ENCODE measurements at regions not wholly inside any gene's neighbourhood (a gene's known extent, or its start where the extent isn't known, plus 50 kb on each side); places are given as distances from the start of the nearest gene placed in this dataset.

DNA sequence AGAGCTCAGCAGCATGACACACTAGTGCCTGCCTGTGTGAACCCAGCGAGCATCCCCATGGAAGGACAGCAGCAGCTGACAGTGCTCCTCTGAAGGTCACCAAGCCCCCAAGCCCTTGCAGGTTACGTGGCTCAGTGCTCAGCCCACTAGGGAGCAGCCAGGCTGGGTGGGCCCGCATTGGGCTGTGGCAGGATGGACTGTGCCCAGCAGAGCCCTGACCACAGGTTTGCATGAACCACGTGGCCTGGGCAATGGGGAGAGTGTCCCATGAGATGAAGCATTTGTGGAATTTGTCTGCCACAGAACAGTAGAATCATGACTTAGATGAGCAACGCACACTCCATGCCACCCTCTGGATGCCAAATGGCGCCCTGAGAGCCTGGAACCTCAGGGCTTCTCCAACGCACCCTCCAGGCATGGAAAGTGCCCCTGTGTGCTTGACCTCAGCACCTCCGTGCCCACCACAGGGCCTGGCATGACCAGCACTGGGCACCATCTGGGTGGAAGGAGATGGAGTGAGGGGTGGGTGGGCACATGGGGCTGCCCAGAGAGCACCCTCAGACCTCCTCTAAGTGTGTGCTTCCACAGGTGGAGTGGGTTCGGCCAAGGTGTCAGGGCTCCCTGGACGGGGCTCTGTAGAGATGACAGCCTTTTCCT lies 216.1 kb upstream of the RAB6C start:
- H3K4me3 ChIP-seq (ENCODE audit: low read depth, low read length), result no peak overlapping the region
- TF ChIP-seq, protein P1, sequence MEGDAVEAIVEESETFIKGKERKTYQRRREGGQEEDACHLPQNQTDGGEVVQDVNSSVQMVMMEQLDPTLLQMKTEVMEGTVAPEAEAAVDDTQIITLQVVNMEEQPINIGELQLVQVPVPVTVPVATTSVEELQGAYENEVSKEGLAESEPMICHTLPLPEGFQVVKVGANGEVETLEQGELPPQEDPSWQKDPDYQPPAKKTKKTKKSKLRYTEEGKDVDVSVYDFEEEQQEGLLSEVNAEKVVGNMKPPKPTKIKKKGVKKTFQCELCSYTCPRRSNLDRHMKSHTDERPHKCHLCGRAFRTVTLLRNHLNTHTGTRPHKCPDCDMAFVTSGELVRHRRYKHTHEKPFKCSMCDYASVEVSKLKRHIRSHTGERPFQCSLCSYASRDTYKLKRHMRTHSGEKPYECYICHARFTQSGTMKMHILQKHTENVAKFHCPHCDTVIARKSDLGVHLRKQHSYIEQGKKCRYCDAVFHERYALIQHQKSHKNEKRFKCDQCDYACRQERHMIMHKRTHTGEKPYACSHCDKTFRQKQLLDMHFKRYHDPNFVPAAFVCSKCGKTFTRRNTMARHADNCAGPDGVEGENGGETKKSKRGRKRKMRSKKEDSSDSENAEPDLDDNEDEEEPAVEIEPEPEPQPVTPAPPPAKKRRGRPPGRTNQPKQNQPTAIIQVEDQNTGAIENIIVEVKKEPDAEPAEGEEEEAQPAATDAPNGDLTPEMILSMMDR (conservative IDR thresholded peaks at IDR 0.05; ENCODE audit: low read depth, low read length), result no peak
- no peak for DNase-seq (ENCODE audit: low read depth)

DNA sequence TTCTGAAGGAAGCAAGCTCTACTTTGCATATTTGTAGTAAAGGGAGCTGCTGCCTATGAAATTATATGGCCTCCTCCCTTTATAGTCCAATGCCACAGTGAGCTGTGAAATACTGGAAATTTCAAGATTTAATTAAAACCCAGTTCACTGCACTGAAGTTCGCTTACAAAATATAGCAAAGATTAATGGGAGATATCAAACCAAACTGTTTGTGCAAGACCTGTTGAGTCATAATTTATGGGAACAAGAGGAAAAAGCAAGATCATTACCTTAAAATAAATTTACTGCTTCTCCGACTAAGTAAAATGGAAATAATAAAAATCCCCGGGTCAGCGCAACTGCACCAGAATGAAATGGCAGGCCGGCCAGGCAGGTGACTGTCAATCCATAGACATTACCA lies 215.5 kb upstream of the RAB6C start:
- DNase-seq (ENCODE audit: low read depth), result no peak
- TF ChIP-seq, protein P1 (conservative IDR thresholded peaks at IDR 0.05; ENCODE audit: low read depth, low read length), result no peak
- H3K4me3 ChIP-seq (ENCODE audit: low read depth, low read length), result no peak overlapping the region

DNA sequence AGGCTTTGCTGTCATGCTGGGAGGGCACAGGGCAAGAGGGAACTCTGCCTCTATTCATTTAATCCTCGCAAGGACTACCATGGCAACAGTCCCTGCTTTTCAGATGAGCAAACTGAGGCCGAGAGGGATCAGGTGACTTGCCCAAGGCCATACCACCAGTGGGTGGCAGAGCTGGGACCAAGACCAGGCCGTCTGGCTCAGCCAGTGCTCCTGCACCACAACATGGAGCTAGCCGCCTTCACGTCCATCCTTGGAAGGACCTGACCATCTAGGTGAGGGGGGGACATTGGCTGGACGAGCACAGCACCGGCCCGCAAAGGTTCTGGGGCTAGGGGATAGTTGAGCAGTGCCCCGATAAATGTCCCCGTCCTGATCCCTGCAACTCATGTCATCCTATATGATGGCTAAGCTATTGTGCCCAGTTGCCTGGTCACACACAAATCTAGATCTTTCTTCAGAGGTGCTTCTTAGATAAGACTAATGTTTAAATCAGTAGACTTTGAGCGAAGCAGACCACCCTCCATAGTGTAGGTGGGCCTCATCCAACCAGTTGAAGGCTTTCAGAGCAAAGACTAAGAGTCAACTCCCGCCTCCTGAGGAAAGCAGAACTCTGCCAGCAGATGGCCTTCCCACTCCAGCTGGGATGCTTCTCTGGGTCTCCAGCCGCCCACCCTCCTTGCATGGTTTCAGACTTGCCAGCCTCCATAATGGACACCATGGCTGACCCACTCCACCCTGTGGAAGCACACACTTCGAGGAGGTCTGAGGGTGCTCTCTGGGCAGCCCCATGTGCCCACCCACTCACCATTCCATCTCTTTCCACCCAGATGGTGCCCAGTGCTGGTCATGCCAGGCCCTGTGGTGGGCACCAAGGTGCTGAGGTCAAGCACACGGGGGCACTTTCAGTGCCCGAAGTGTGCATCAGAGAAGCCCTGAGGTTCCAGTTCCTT lies 214.8 kb upstream of the RAB6C start:
- TF ChIP-seq, protein P1 (conservative IDR thresholded peaks at IDR 0.05; ENCODE audit: low read depth, low read length), result no peak
- DNase-seq (ENCODE audit: low read depth), result no peak
- no peak overlapping the region for H3K4me3 ChIP-seq (ENCODE audit: low read depth, low read length)

DNA sequence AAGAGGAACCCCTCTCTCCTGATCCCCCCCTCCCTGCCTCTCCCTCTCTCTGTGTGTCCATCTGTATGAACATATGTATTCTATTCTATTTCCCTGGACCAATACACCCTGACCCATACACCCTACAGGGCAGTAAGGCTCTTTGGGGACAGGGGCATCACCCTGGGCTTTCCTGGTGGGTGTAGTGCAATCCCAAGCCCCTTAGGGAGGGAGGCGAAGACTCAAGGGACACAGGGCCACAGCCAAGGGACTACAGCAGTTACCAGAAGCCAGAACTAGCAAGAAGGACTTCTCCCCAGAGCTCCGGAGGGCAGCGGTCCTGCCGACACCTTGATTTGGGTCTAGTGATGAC lies 214.2 kb upstream of the RAB6C start:
- no peak for DNase-seq (ENCODE audit: low read depth)
- TF ChIP-seq, protein P1 (conservative IDR thresholded peaks at IDR 0.05; ENCODE audit: low read depth, low read length), result no peak
- H3K4me3 ChIP-seq (ENCODE audit: low read depth, low read length), result no peak overlapping the region

DNA sequence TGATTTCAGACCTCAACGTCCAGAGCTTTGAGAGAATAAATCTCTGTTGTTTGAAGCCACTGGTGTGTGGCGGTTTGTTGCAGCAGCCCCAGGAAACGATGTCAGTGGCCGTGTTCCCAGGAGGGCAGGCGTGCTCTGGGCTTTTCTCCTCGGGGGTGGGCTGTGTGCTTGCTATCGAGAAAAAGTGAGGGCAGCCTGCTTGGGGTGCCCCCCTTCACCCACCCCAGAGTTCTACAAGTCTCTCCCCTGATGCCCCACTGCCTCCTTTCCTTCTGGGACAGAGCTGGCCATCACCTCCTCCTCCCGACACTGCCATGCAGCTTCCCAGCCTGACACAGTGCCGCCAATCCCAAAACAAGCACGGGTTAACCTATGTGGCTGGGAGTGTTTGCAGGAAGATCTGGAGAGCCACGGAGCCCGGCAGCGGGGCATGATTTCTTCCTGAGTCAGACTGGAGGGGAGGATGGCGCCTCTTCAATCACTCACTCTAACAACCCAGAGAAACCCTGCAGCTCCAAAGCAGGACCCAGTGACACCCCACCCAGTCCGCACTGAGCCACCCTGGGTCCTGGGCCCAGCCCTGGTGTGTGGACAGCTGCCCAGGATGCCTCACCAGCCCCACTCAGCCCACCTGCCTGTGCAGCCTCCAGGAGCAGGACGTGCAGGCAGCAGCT lies 213.7 kb upstream of the RAB6C start:
- TF ChIP-seq, protein P1 (conservative IDR thresholded peaks at IDR 0.05; ENCODE audit: low read depth, low read length), result no peak
- no peak overlapping the region for H3K4me3 ChIP-seq (ENCODE audit: low read depth, low read length)
- no peak for DNase-seq (ENCODE audit: low read depth)

DNA sequence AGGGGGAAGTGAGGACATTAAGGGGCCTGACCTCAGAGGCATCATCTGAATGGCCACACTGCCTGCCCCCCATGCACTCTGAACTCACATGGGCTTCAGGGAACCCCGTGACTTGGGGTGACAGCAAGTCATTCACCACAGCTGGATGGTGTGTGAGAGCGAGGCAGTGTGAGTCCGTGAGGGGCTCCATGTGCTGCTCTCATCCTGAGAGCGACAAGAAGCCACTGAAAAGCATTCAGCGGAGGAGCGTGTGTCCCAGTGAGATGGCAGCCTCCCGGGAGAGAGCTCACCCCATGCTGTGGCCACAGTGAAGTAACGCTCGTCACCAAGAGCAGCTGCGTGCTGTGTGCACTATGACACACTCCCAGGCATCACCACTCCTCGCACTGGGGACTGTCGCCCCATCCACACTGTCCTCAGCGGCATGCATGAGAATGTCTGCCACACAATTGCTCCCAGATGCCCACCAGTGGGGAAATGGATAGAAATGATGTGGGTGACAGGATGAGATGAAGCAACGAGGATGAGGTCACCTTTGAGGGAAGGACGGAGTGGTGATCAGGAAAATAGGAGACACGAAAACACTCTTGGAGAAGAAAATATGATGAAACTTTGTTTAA lies 213.0 kb upstream of the RAB6C start:
- no peak for DNase-seq (ENCODE audit: low read depth)
- no peak overlapping the region for H3K4me3 ChIP-seq (ENCODE audit: low read depth, low read length)
- TF ChIP-seq, protein P1 (conservative IDR thresholded peaks at IDR 0.05; ENCODE audit: low read depth, low read length), result no peak
